BLaER1 (cell line): ENCODE measurements at regions not wholly inside any gene's neighbourhood (a gene's known extent, or its start where the extent isn't known, plus 50 kb on each side); places are given as distances from the start of the nearest gene placed in this dataset.
"Not testable (repeated sequence)": the region's sequence is repeated elsewhere in the genome, so short reads cannot be mapped to it uniquely, and the experiment has no call there.

Source experiments
- H3K27ac ChIP-seq: shearing (Covaris generic); formaldehyde crosslinking; 2 replicates; pipeline ENCODE4 v1.8.1; 2022
- H3K27me3 ChIP-seq: shearing (Covaris generic); formaldehyde crosslinking; 2 replicates; pipeline ENCODE4 v1.8.1; 2022
- H3K36me3 ChIP-seq: shearing (Covaris generic); formaldehyde crosslinking; 2 replicates; pipeline ENCODE4 v1.8.1; 2022
- H3K4me1 ChIP-seq: shearing (Covaris generic); formaldehyde crosslinking; 2 replicates; pipeline ENCODE4 v1.8.1; 2022
- H3K4me2 ChIP-seq: shearing (Covaris generic); formaldehyde crosslinking; 2 replicates; pipeline ENCODE4 v1.8.1; 2022
- H3K4me3 ChIP-seq: shearing (Covaris generic); formaldehyde crosslinking; 2 replicates; pipeline ENCODE4 v1.8.1; 2022
- H3K9ac ChIP-seq: shearing (Covaris generic); formaldehyde crosslinking; 2 replicates; pipeline ENCODE4 v1.8.1; 2022
- H3K9me3 ChIP-seq: shearing (Covaris generic); formaldehyde crosslinking; 2 replicates; pipeline ENCODE4 v1.8.1; 2022
- H4K20me1 ChIP-seq: shearing (Covaris generic); formaldehyde crosslinking; 2 replicates; pipeline ENCODE4 v1.8.1; 2022
- Cebpa-rat ChIP-seq: shearing (Covaris generic); IDR thresholded peaks from 2 replicates; pipeline ENCODE4 v1.8.1; 2022

DNA sequence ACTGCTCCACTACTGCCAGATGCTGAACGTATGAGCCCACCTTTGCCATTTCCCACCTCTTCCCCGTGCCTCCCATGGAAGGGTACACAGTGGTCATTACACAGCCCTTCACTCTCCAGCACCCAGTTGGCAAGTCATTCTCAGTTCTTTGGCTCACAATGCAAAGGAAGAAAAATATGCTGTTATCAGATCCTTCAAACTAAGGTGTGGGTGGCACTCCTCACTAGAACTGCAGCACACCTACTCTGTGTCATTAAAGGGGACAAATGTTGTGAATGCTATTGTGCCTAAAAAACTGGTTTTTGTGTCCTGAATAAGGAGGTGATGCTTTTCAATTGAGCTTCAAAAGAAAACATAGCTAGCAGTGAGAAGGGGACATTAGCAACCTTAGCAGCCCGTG is 183.1 kb upstream of the SNX2 start:
- TF ChIP-seq Cebpa-rat: no peak
- Histone ChIP-seq H4K20me1 (no peaks in the 10 kb centered on the region), H3K9ac (no peak overlapping the region), H3K36me3 (no peaks in the 10 kb centered on the region), H3K9me3 (no peaks in the 10 kb centered on the region), H3K4me1 (no peaks in the 10 kb centered on the region), H3K4me2 (no peak overlapping the region), H3K4me3 (no peak overlapping the region), H3K27me3 (no peaks in the 10 kb centered on the region), H3K27ac (no peak overlapping the region)

DNA sequence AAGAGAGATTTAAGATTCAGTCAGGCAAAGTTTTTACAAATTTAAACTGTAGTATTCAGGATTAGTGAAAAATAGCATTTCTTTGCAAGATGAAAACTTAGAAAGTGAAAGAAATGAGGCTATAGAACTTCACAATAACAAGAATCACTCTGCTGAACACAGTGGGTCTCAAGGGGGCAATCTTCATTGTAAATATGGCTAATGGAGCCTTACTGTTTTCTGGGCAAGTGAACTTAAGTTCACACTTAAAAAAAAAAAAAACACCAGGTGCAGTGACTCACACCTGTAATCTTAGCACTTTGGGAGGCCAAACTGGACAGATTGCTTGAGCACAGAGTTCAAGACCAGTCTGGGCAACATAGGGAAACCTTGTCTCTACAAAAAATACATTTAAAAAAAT is 175.9 kb upstream of the SNX2 start:
- no peaks in the 10 kb centered on the region for H3K27me3 ChIP-seq
- no peak overlapping the region for H3K9ac ChIP-seq
- no peak for TF ChIP-seq Cebpa-rat
- no peaks in the 10 kb centered on the region for H4K20me1 ChIP-seq
- no peak overlapping the region for H3K4me3 ChIP-seq
- H3K9me3 ChIP-seq: peaks cover 17% of the 10 kb centered on the region
- no peak overlapping the region for H3K27ac ChIP-seq
- H3K4me1 ChIP-seq: no peaks in the 10 kb centered on the region
- no peak overlapping the region for H3K4me2 ChIP-seq
- no peaks in the 10 kb centered on the region for H3K36me3 ChIP-seq

DNA sequence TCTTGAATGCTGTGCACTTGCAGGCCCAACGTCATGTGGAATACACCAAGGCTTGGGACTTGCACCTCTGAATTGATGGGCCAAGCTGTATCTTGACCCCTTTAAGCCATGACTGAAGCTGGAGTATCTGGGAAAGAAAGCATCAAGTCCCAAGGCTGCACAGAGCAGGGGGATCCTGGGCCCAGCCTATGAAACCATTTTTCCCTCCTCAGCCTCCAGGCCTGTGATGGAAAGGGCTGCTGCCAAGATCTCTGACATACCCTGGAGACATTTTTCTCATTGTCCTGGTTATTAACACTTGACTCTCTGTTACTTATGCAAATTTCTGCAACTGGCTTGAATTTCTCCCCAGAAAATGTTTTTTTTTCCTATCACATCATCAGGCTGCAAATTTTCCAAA is 174.0 kb upstream of the SNX2 start:
- no peak overlapping the region for H3K4me2 ChIP-seq
- H3K4me3 ChIP-seq: no peak overlapping the region
- H4K20me1 ChIP-seq: no peaks in the 10 kb centered on the region
- TF ChIP-seq Cebpa-rat: no peak
- no peak overlapping the region for H3K9ac ChIP-seq
- H3K27ac ChIP-seq: no peak overlapping the region
- H3K36me3 ChIP-seq: no peaks in the 10 kb centered on the region
- peaks cover 17% of the 10 kb centered on the region for H3K9me3 ChIP-seq
- H3K4me1 ChIP-seq: no peaks in the 10 kb centered on the region
- no peaks in the 10 kb centered on the region for H3K27me3 ChIP-seq

DNA sequence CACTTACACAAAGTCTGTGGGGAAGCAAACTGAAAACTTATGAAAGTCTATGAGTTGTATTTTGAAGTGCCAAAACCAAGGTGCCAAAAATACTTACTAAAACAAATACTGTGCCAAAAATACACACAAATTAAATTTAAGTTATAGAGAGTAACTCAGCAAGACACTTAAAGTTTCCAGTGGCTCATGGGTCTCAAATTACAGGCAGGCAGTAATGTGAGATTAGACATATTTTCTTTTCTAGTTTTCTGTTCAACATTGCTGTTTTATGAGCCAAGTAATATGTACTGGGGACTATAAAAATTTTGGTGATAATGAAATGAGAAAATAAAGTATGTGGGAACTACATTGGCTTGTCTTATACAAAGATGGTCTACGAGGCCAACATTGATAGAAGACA is 172.2 kb upstream of the SNX2 start:
- Histone ChIP-seq H3K36me3 (no peaks in the 10 kb centered on the region), H4K20me1 (no peaks in the 10 kb centered on the region), H3K27ac (no peak overlapping the region), H3K4me2 (no peak overlapping the region), H3K9me3 (peaks cover 17% of the 10 kb centered on the region), H3K9ac (no peak overlapping the region), H3K4me3 (no peak overlapping the region), H3K27me3 (no peaks in the 10 kb centered on the region), H3K4me1 (no peaks in the 10 kb centered on the region)
- TF ChIP-seq Cebpa-rat: no peak

DNA sequence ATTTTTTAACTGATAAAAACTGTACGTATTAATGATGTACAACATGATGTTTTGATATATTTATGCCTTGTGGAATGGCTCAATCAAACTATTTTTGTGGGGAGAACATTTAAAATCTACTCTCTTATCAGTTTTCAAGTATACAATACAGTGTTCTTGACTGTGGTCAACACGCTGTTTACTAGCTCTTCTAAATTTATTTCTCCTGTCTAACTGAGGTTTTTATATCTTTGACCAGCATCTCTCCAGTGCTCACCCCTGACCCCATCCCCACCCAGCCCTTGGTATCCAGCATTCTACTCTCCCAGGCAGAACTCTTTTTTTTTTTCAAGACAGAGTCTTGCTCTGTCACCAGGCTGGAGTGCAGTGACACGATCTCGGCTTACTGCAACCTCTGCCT is 169.6 kb upstream of the SNX2 start:
- H3K27me3 ChIP-seq: no peaks in the 10 kb centered on the region
- H3K4me2 ChIP-seq: no peak overlapping the region
- no peak for TF ChIP-seq Cebpa-rat
- peaks cover 17% of the 10 kb centered on the region for H3K9me3 ChIP-seq
- H3K4me1 ChIP-seq: no peaks in the 10 kb centered on the region
- H3K27ac ChIP-seq: no peak overlapping the region
- H3K9ac ChIP-seq: no peak overlapping the region
- H3K4me3 ChIP-seq: no peak overlapping the region
- H3K36me3 ChIP-seq: no peaks in the 10 kb centered on the region
- H4K20me1 ChIP-seq: no peaks in the 10 kb centered on the region

DNA sequence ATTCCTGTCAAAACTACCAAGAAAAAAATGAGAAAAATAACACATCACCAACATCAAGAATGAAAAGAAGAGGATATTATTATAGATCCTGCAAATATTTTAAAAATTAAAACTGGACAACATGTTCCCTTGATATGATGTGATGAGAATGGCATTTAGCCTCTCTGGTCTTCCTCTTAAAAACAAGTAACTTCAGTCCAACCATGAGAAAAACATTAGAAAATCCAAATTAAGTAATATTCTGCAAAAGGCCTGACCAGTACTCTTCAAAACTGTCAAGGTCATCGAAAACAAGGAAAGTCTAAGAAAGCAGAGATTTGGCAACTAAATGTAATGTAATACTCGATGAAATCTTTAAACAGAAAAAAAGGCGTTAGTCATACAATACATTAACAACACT is 167.1 kb upstream of the SNX2 start:
- H3K4me3 ChIP-seq: no peak overlapping the region
- no peak overlapping the region for H3K4me2 ChIP-seq
- H3K27ac ChIP-seq: no peak overlapping the region
- H3K27me3 ChIP-seq: no peaks in the 10 kb centered on the region
- no peaks in the 10 kb centered on the region for H3K4me1 ChIP-seq
- H3K9ac ChIP-seq: no peak overlapping the region
- no peaks in the 10 kb centered on the region for H3K9me3 ChIP-seq
- H4K20me1 ChIP-seq: no peaks in the 10 kb centered on the region
- no peak for TF ChIP-seq Cebpa-rat
- no peaks in the 10 kb centered on the region for H3K36me3 ChIP-seq

DNA sequence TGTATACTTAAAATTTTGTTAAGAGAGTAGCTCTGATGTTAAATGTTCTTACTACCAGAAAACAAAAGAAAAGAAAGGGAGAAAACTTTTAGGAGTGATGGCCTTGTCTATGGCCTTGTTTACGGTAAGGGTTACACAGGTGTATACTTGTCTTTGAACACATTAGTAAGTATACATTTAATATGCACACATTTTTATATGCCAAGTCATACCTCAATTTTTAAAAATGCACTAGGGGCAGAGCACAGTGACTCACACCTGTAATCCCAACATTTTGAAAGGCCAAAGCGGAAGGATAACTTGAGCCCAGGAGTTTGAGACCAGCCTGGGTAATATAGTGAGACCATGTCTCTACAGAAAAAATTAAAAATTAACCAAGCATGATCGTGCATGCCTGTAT is 166.7 kb upstream of the SNX2 start:
- H3K9ac ChIP-seq: no peak overlapping the region
- H3K27me3 ChIP-seq: no peaks in the 10 kb centered on the region
- no peak for TF ChIP-seq Cebpa-rat
- no peaks in the 10 kb centered on the region for H4K20me1 ChIP-seq
- H3K9me3 ChIP-seq: no peaks in the 10 kb centered on the region
- no peak overlapping the region for H3K27ac ChIP-seq
- H3K36me3 ChIP-seq: no peaks in the 10 kb centered on the region
- no peaks in the 10 kb centered on the region for H3K4me1 ChIP-seq
- H3K4me3 ChIP-seq: no peak overlapping the region
- no peak overlapping the region for H3K4me2 ChIP-seq

DNA sequence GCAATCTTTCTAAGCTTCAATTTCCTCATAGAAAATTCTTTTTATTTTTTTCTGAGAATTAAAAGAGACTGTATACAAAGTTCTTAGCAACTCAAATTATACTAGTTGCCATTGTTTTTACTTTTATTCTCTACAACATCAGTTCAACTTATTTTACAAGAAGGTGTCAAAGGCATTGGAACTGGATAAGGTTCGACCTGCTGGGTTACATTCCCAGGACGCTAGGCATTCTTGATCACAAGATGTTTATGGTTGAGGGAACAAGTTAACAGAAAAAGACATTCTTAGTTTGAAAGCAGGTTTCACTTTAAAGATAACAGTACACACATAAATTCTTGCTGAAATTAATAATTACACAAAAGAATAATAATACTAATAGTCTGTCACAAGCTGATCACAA is 163.5 kb upstream of the SNX2 start:
- Histone ChIP-seq H3K9ac (no peak overlapping the region), H4K20me1 (no peaks in the 10 kb centered on the region), H3K27me3 (no peaks in the 10 kb centered on the region), H3K4me2 (no peak overlapping the region), H3K9me3 (no peaks in the 10 kb centered on the region), H3K4me1 (no peaks in the 10 kb centered on the region), H3K36me3 (no peaks in the 10 kb centered on the region), H3K27ac (no peak overlapping the region), H3K4me3 (no peak overlapping the region)
- no peak for TF ChIP-seq Cebpa-rat

DNA sequence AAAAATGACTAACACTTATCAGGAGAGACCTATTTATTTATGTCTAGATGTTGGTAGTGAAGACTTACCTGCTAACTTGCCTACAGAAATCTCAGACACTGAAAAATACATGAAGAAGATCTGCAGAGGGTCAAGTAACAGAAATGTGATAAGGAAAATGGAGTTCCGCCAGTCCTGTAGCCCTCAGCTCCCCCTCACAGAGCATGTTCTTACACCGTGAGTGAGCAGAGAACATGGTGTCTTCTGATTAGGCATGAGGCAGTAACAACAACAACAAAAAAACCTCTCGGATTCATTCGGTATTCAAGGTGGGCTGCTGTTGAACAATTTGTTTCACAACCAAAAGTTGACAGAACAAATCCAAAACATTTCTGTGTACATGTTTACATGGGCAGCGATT is 162.0 kb upstream of the SNX2 start:
- Histone ChIP-seq H3K4me2 (no peak overlapping the region), H3K27me3 (no peaks in the 10 kb centered on the region), H3K36me3 (no peaks in the 10 kb centered on the region), H4K20me1 (no peaks in the 10 kb centered on the region), H3K4me1 (no peaks in the 10 kb centered on the region), H3K9me3 (no peaks in the 10 kb centered on the region), H3K27ac (no peak overlapping the region), H3K9ac (no peak overlapping the region), H3K4me3 (no peak overlapping the region)
- no peak for TF ChIP-seq Cebpa-rat

DNA sequence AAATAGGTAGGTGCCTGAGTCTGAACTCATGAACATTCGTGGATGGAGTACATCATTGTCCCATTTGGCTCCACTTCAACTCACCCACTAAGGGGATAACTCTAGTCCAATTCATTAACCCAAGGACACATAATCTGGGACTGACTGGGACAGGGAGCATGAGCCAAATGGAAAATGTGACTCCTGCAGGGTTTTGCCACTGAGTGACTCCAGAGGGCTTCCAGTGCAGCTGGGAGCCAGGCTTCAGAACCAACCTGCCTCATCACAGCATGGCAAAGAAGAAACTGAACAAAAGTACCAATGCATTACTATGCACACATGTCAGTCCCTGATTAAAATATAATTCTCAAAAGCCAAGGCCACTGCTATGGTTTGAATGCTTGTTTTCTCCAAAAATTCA is 159.7 kb upstream of the SNX2 start:
- Histone ChIP-seq H3K27me3 (no peaks in the 10 kb centered on the region), H3K4me3 (no peak overlapping the region), H3K9ac (no peak overlapping the region), H4K20me1 (no peaks in the 10 kb centered on the region), H3K4me2 (no peak overlapping the region), H3K27ac (no peak overlapping the region), H3K4me1 (no peaks in the 10 kb centered on the region), H3K36me3 (no peaks in the 10 kb centered on the region), H3K9me3 (no peaks in the 10 kb centered on the region)
- no peak for TF ChIP-seq Cebpa-rat

DNA sequence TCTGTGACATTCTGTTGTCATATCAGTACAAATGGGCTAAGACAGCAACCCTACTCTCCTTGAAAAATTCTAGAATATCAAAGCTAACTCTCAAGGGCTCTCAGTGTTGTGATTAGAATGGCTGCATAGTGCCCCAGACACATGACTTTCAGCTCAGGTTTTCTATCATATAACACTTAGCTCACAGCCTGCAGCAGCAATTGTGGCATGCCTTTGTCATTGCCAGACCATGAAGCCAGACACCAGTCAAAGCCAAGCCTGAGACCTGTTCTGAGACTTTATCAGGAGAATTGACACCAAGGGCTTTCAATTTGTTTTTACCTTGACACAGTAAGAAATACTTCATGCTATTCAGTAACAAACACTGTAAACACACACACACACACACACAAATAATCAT is 159.0 kb upstream of the SNX2 start:
- Histone ChIP-seq H3K4me2 (no peak overlapping the region), H3K9ac (no peak overlapping the region), H3K27me3 (no peaks in the 10 kb centered on the region), H3K4me3 (no peak overlapping the region), H3K27ac (no peak overlapping the region), H3K36me3 (no peaks in the 10 kb centered on the region), H3K4me1 (no peaks in the 10 kb centered on the region), H3K9me3 (no peaks in the 10 kb centered on the region), H4K20me1 (no peaks in the 10 kb centered on the region)
- no peak for TF ChIP-seq Cebpa-rat

DNA sequence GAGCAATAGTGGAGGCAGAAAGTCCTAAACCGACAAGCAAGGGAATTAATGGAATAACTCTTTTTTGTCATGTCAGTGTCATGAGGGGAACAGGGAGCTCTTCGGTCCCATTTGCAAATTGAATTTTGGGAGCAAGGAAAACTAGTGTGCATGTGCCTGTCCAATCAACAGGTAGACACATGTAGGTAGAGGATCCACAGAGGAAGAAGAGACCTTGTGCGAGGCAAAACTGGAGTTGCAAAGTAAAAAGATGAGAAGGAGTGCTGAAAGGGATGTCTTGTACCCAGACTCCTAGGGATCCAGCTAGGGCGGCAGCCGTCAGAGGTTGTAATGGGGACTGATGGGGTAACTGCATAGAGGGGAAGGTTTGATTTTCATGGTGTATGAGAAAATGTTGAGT is 156.8 kb upstream of the SNX2 start:
- H3K27ac ChIP-seq, H3K9ac ChIP-seq, H3K4me1 ChIP-seq, H3K36me3 ChIP-seq, H3K4me3 ChIP-seq, H3K27me3 ChIP-seq, H3K9me3 ChIP-seq, H4K20me1 ChIP-seq, H3K4me2 ChIP-seq: not testable (repeated sequence)

DNA sequence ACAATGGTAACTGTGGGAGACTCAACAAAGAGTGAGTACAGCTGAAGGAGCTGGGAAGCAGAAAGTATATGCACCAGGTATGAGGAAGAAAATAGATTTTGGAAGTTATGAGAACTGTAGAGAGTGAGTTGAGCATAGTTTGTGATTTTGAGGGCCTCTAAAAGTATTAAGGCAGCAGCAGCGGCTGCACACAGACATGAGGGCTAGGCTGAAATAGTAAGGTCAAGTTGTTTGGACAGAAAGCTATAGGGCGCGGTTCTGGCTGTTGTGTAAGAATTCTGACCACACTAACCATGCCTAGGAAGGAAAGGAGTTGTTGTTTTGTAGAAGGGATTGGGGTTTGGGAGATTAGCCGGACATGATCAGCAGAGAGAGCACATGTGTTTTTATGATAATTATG is 154.1 kb upstream of the SNX2 start:
- H3K4me2 ChIP-seq, H3K4me3 ChIP-seq, H3K36me3 ChIP-seq, H3K27me3 ChIP-seq, H3K27ac ChIP-seq, H3K4me1 ChIP-seq, H3K9me3 ChIP-seq, H3K9ac ChIP-seq, H4K20me1 ChIP-seq: not testable (repeated sequence)

DNA sequence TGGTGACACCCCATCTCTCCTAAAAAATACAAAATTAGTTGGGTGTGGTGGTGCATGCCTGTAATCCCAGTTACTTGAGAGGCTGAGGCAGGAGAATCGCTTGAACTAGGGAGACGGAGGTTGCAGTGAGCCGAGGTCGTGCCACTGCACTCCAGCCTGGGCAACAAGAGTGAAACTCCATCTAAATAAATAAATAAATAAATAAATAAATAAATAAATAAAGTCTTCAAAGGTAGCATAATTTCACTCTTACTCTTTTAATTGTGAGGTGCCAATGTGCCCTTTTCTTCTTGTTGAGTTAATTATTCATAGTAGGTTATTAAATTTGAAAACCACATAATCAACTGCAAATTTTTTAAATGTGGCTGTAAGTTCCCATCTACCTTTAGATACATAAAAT is 146.2 kb upstream of the SNX2 start:
- H4K20me1 ChIP-seq, H3K9ac ChIP-seq, H3K27me3 ChIP-seq, H3K4me1 ChIP-seq, H3K9me3 ChIP-seq, H3K36me3 ChIP-seq, H3K27ac ChIP-seq, H3K4me3 ChIP-seq, H3K4me2 ChIP-seq: not testable (repeated sequence)
